Smooth muscle cell (in vitro differentiated cells): ENCODE measurements at regions not wholly inside any gene's neighbourhood (a gene's known extent, or its start where the extent isn't known, plus 50 kb on each side); places are given as distances from the start of the nearest gene placed in this dataset.

Experiments used
- DNase-seq: peaks from one replicate; lab custom pipeline; 2025; ENCODE audit not compliant: unreplicated experiment; lab: John Stamatoyannopoulos, UW
- H2AFZ ChIP-seq: fragments of 200-600 bp; sonication (generic); 2 replicates; pipeline ENCODE4 v1.6.0; 2016; ENCODE audit warnings: antibody characterized with exemption, low read depth, mild to moderate bottlenecking
- H3F3A ChIP-seq: fragments of 200-600 bp; sonication (generic); 2 replicates; pipeline ENCODE4 v1.6.0; 2017; ENCODE audit warnings: antibody characterized with exemption, low read depth
- H3K27ac ChIP-seq: fragments of 200-600 bp; sonication (generic); 2 replicates; pipeline ENCODE4 v1.5.1; 2016; ENCODE audit warnings: low read depth, mild to moderate bottlenecking
- H3K27me3 ChIP-seq: fragments of 200-600 bp; sonication (generic); 2 replicates; pipeline ENCODE4 v1.6.1; 2016; ENCODE audit warnings: low read depth, mild to moderate bottlenecking
- H3K36me3 ChIP-seq: fragments of 200-600 bp; sonication (generic); 2 replicates; pipeline ENCODE4 v1.5.1; 2016; ENCODE audit warnings: low read depth
- H3K4me1 ChIP-seq: fragments of 200-600 bp; sonication (generic); 2 replicates; pipeline ENCODE4 v1.5.1; 2016; ENCODE audit warnings: low read depth
- H3K4me2 ChIP-seq: fragments of 200-600 bp; sonication (generic); 2 replicates; pipeline ENCODE4 v1.6.0; 2016; ENCODE audit warnings: mild to moderate bottlenecking
- H3K4me3 ChIP-seq: fragments of 200-600 bp; sonication (generic); 2 replicates; pipeline ENCODE4 v1.5.1; 2016; ENCODE audit warnings: mild to moderate bottlenecking
- H3K79me2 ChIP-seq: fragments of 200-600 bp; sonication (generic); 2 replicates; pipeline ENCODE4 v1.6.0; 2016; ENCODE audit warnings: low read depth, mild to moderate bottlenecking
- H3K9ac ChIP-seq: fragments of 200-600 bp; sonication (generic); 2 replicates; pipeline ENCODE4 v1.6.0; 2016; ENCODE audit warnings: low read depth
- H3K9me3 ChIP-seq: fragments of 200-600 bp; sonication (generic); replicated peaks from 2 replicates; pipeline ENCODE4 v1.5.1; 2016; ENCODE audit warnings: low read depth
- H4K20me1 ChIP-seq: fragments of 200-600 bp; sonication (generic); 2 replicates; pipeline ENCODE4 v1.6.0; 2016; ENCODE audit warnings: low read depth
- WGBS: methylation state at CpG from one replicate; pipeline ENCODE4 v1.1.7; 2016; ENCODE audit warnings: low lambda C conversion rate; 5-methylcytosine and 5-hydroxymethylcytosine counted together
- TF ChIP-seq, protein P1 (sequence below): fragments of 200-600 bp; sonication (generic); IDR thresholded peaks from 2 replicates; pipeline ENCODE4 v1.5.1; 2017; ENCODE audit warnings: borderline replicate concordance, mild to moderate bottlenecking, antibody characterized with exemption; ENCODE audit not compliant: insufficient read depth, poor library complexity, severe bottlenecking

DNA sequence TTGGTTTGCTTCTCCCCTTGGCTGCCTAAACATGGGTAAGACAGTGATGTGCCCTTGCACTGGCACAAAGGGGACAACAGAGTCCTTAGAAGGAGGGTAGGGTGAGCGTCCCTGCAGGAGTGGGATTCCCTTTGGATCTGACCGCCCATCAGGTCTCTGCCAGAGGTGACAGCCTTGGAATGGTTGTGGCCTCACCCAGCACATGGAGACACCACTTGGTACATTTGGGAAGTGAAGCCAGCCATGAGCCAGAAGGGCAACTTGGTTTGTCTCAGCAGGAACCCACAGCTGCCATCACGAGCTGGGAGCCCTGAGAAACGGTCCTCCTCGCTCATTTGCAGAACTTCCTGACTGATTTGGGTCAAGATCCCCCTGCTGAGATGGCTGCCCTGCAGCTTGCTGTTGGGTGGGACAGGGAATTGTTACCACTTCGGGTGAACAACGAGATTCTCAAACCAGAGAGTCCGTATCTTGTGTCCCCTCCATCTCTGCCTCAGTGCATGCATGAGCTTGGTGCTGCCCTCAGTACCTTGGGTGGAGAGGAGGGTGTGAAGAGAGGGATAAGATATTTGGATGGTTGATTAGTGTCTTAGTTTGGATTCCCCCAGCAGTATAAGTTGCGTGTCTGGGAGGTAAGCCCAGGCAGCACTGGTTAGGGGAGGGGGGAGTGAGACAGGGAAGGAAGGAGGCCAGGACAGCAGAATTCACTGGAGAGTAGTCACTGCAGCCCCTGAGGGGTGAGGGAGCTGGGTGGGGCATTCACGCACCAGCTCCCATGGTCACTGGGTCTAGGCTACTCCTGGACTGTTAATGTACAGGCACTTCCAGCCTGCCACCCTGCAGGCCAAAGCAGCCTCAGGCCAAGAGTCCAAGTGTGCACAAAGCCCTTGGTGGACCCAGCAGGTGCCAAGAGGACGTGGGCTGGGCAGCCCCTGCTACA is 168.8 kb upstream of the TOPAZ1 start:
- H2AFZ ChIP-seq: no peak overlapping the region
- H3K4me2 ChIP-seq: no peak overlapping the region
- DNase-seq: no peak
- no peak overlapping the region for H3K4me3 ChIP-seq
- 94% methylated on average over 11 of the region's 11 CpGs for WGBS
- H3K27ac ChIP-seq: no peak overlapping the region
- H3K36me3 ChIP-seq: no peaks in the 10 kb centered on the region
- no peaks in the 10 kb centered on the region for H3K79me2 ChIP-seq
- TF ChIP-seq, protein P1, sequence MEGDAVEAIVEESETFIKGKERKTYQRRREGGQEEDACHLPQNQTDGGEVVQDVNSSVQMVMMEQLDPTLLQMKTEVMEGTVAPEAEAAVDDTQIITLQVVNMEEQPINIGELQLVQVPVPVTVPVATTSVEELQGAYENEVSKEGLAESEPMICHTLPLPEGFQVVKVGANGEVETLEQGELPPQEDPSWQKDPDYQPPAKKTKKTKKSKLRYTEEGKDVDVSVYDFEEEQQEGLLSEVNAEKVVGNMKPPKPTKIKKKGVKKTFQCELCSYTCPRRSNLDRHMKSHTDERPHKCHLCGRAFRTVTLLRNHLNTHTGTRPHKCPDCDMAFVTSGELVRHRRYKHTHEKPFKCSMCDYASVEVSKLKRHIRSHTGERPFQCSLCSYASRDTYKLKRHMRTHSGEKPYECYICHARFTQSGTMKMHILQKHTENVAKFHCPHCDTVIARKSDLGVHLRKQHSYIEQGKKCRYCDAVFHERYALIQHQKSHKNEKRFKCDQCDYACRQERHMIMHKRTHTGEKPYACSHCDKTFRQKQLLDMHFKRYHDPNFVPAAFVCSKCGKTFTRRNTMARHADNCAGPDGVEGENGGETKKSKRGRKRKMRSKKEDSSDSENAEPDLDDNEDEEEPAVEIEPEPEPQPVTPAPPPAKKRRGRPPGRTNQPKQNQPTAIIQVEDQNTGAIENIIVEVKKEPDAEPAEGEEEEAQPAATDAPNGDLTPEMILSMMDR: no peak
- no peak overlapping the region for H3K9ac ChIP-seq
- H3K9me3 ChIP-seq: no peaks in the 10 kb centered on the region
- peaks cover 17% of the 10 kb centered on the region for H3K27me3 ChIP-seq
- H3F3A ChIP-seq: no peaks in the 10 kb centered on the region
- H3K4me1 ChIP-seq: peaks cover 4% of the 10 kb centered on the region
- H4K20me1 ChIP-seq: no peaks in the 10 kb centered on the region

DNA sequence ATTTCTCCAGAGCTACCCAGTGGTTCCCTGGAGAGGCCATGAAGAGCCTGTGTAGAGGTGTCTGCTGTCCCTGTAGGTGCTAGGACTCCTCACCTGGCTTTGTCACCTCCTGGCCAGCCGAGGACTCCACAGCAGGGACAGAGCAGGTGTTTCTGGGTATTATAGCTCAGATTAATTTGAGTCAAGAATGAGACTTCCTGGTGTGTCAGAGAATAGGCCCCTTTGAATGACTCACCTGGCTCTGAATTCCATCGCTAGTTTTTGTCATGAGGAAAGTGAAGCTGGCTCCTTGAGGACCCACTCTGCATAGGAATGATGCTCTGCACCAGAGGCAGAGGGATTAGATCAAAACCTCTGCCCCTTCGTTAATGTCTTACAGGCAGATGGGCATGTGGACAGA is 167.5 kb upstream of the TOPAZ1 start:
- Histone ChIP-seq H3K27ac (no peak overlapping the region), H2AFZ (no peak overlapping the region), H3K79me2 (no peaks in the 10 kb centered on the region), H3K4me3 (no peak overlapping the region), H3K4me1 (peaks cover 4% of the 10 kb centered on the region), H3K36me3 (no peaks in the 10 kb centered on the region), H3K9me3 (no peaks in the 10 kb centered on the region), H4K20me1 (no peaks in the 10 kb centered on the region), H3K9ac (no peak overlapping the region), H3K27me3 (peaks cover 17% of the 10 kb centered on the region), H3K4me2 (no peak overlapping the region), H3F3A (no peaks in the 10 kb centered on the region)
- TF ChIP-seq, protein P1: no peak
- WGBS: 53% methylated on average over 3 of the region's 3 CpGs
- no peak for DNase-seq

DNA sequence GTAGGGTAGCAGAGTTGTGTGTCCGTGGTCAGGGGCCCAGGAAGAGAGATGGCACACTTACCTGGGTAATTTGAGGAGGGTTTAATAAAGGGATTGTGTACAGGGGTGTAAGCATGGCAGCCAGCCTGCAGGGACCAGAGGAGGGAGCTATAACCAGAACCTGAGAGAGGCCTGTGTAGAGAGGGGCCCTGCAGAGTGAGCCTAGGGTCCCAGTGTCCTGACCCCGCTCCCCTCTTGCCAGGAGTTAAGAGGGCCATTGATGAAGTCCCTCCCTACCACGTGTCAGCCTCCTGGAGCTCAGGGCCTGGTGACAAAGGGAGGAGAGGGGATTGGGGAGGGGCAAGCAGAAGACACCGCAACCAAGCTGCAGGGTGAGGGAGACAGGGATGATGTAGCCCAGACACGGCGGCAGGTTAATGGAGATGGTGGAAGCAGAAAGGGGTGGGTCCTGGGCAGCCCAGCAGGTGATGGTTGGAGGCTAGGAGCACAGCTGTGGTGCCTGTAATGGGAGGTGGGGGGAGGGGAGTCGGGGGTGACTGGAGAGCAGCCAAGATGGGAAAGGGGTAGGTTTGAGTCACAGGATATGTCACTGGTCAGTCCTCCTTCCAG is 165.4 kb upstream of the TOPAZ1 start:
- no peaks in the 10 kb centered on the region for H3K79me2 ChIP-seq
- H4K20me1 ChIP-seq: no peaks in the 10 kb centered on the region
- TF ChIP-seq, protein P1: no peak
- H3K9ac ChIP-seq: no peak overlapping the region
- H3K9me3 ChIP-seq: no peaks in the 10 kb centered on the region
- DNase-seq: no peak
- no peak overlapping the region for H3K4me2 ChIP-seq
- no peaks in the 10 kb centered on the region for H3F3A ChIP-seq
- H3K27me3 ChIP-seq: peaks cover 17% of the 10 kb centered on the region
- H3K27ac ChIP-seq: no peak overlapping the region
- H3K36me3 ChIP-seq: no peaks in the 10 kb centered on the region
- H2AFZ ChIP-seq: no peak overlapping the region
- no peak overlapping the region for H3K4me3 ChIP-seq
- H3K4me1 ChIP-seq: peaks cover 4% of the 10 kb centered on the region
- WGBS: 66% methylated on average over 7 of the region's 7 CpGs
